ENCODE measurements at regions not wholly inside any gene's neighbourhood (a gene's known extent, or its start where the extent isn't known, plus 50 kb on each side); places are given as distances from the start of the nearest gene placed in this dataset.

GRCh38 chr13:66033924-66034323 lies 1196.2 kb downstream of the PCDH9 start:
- DNase-seq (ENCODE audit: low read depth, low spot score) (no peak), FAIRE-seq (no peak)
- Histone ChIP-seq H3K36me3 (ENCODE audit: control insufficient read depth in 2 of 2, extremely low read depth in 1 of 2, insufficient read depth in 2 of 2, low read length in 2 of 2) (no peaks in the 10 kb centered on the region), H3K9ac (replicated peaks; ENCODE audit: extremely low read depth, insufficient read depth, low read length) (no peak overlapping the region), H3K4me1 (ENCODE audit: control insufficient read depth, extremely low read depth, insufficient read depth, low read length) (no peaks in the 10 kb centered on the region), H2AFZ (ENCODE audit: low read depth, low read length) (no peak overlapping the region), H3K27ac (ENCODE audit: insufficient read depth, low read depth, low read length) (no peak overlapping the region), H4K20me1 (replicated peaks; ENCODE audit: control insufficient read depth, extremely low read depth, insufficient read depth, low read length) (no peaks in the 10 kb centered on the region), H3K27me3 (ENCODE audit: control insufficient read depth in 2 of 2, insufficient read depth in 2 of 2, low read length in 2 of 2) (no peaks in the 10 kb centered on the region), H3K4me3 (replicated peaks in 1 of 3; ENCODE audit: insufficient read depth in 1 of 3, low read depth in 1 of 3, low read length in 3 of 3) (no peak overlapping the region), H3K9me3 (replicated peaks; ENCODE audit: control insufficient read depth, insufficient read depth, low read length) (no peaks in the 10 kb centered on the region), H3K79me2 (ENCODE audit: control insufficient read depth, insufficient read depth, low read length) (no peaks in the 10 kb centered on the region), H3K4me2 (ENCODE audit: insufficient read depth, low read length) (no peak overlapping the region), H3K9me1 (replicated peaks; ENCODE audit: control insufficient read depth, extremely low read depth, insufficient read depth, low read length) (no peaks in the 10 kb centered on the region)
- BruUV-seq (replicated peaks) = no TSS peak
- intact Hi-C loops (cut with micrococcal nuclease) (no loop called here), dilution Hi-C loops (cut with MboI; ENCODE audit: extremely low pct_ligation_motif_present, low sequenced_read_pairs) (no loop called here)
- no peak for TF ChIP-seq JUN (IDR thresholded peaks at IDR 0.05; ENCODE audit: borderline replicate concordance, insufficient read depth, insufficient read length, low read depth)
- TF ChIP-seq MYC (IDR thresholded peaks at IDR 0.05; ENCODE audit: low read depth, low read length) = no peak
- TF ChIP-seq FOS (IDR thresholded peaks at IDR 0.05; ENCODE audit: borderline replicate concordance, insufficient read depth, low read length) = no peak
- TF ChIP-seq EZH2 (IDR thresholded peaks at IDR 0.05; ENCODE audit: borderline replicate concordance, low read depth, low read length, severe bottlenecking) = no peak
- TF ChIP-seq MAX (IDR thresholded peaks at IDR 0.05; ENCODE audit: insufficient read depth, insufficient read length) = no peak
- no peak for TF ChIP-seq POLR2A (IDR thresholded peaks at IDR 0.05; ENCODE audit: low read depth, low read length)
- TF ChIP-seq CTCF (IDR thresholded peaks at IDR 0.05; ENCODE audit: extremely low read depth in 1 of 2, insufficient read depth in 1 of 2, low read depth in 1 of 2, low read length in 2 of 2) = no peak
- TF ChIP-seq GATA2 (IDR thresholded peaks at IDR 0.05; ENCODE audit: insufficient read depth, insufficient read length, low read depth, low read length) = no peak
- no peak for TF ChIP-seq POLR2AphosphoS5 (IDR thresholded peaks at IDR 0.05; ENCODE audit: insufficient read depth, low read depth, low read length)
- CTCF ChIA-PET = no interaction called here
- POLR2A ChIA-PET = no interaction called here

All from endothelial cell of umbilical vein (primary cell).